ENCODE measurements at regions not wholly inside any gene's neighbourhood (a gene's known extent, or its start where the extent isn't known, plus 50 kb on each side); places are given as distances from the start of the nearest gene placed in this dataset.
"Not testable (repeated sequence)": the region's sequence is repeated elsewhere in the genome, so short reads cannot be mapped to it uniquely, and the experiment has no call there.

- DNase-seq (no peak), ATAC-seq (no peak)
- Mint-ChIP-seq H3K4me3 (no peak overlapping the region), H3K27ac (no peak overlapping the region), H3K27me3 (no peaks in the 10 kb centered on the region), H3K4me1 (no peaks in the 10 kb centered on the region), H3K36me3 (ENCODE audit: low read depth) (no peaks in the 10 kb centered on the region), H3K9me3 (ENCODE audit: low read depth) (peaks cover 1% of the 10 kb centered on the region)
- intact Hi-C loops (cut with DNase I, micrococcal nuclease), result no loop called here
- ChIA-PET CTCF (no interaction called here), POLR2A (no interaction called here)
These were observed 747.4 kb upstream of the ARPP21 start for GRCh38 chr3:34891941-34892340.

- no peak overlapping the region for H3K4me3 Mint-ChIP-seq
- H3K36me3 Mint-ChIP-seq (ENCODE audit: low read depth), result no peaks in the 10 kb centered on the region
- intact Hi-C loops (cut with DNase I, micrococcal nuclease), result no loop called here
- H3K27ac Mint-ChIP-seq, result no peak overlapping the region
- CTCF ChIA-PET, result no interaction called here
- no peaks in the 10 kb centered on the region for H3K9me3 Mint-ChIP-seq (ENCODE audit: low read depth)
- no peaks in the 10 kb centered on the region for H3K4me1 Mint-ChIP-seq
- DNase-seq (no peak), ATAC-seq (no peak)
- POLR2A ChIA-PET, result no interaction called here
- peaks cover 3% of the 10 kb centered on the region for H3K27me3 Mint-ChIP-seq
These were observed 743.5 kb upstream of the ARPP21 start for GRCh38 chr3:34895841-34896240.

- H3K4me3 Mint-ChIP-seq; CTCF ChIA-PET; H3K9me3 Mint-ChIP-seq (ENCODE audit: low read depth); H3K27ac Mint-ChIP-seq; H3K4me1 Mint-ChIP-seq; DNase-seq; H3K27me3 Mint-ChIP-seq; ATAC-seq; H3K36me3 Mint-ChIP-seq (ENCODE audit: low read depth); intact Hi-C loops (cut with DNase I, micrococcal nuclease); POLR2A ChIA-PET: not testable (repeated sequence)
These were observed 729.6 kb upstream of the ARPP21 start for GRCh38 chr3:34909679-34910078.

- DNase-seq (no peak), ATAC-seq (no peak)
- no peak overlapping the region for H3K27ac Mint-ChIP-seq
- no peaks in the 10 kb centered on the region for H3K27me3 Mint-ChIP-seq
- H3K9me3 Mint-ChIP-seq (ENCODE audit: low read depth), result no peaks in the 10 kb centered on the region
- H3K36me3 Mint-ChIP-seq (ENCODE audit: low read depth), result no peaks in the 10 kb centered on the region
- intact Hi-C loops (cut with DNase I, micrococcal nuclease), result no loop called here
- ChIA-PET CTCF (no interaction called here), POLR2A (no interaction called here)
- no peaks in the 10 kb centered on the region for H3K4me1 Mint-ChIP-seq
- no peak overlapping the region for H3K4me3 Mint-ChIP-seq
These were observed 720.3 kb upstream of the ARPP21 start for GRCh38 chr3:34919025-34919424.

GRCh38 chr3:34920806-34921205 lies 718.5 kb upstream of the ARPP21 start:
- ChIA-PET POLR2A (no interaction called here), CTCF (no interaction called here)
- intact Hi-C loops (cut with DNase I, micrococcal nuclease), result no loop called here
- H3K27me3 Mint-ChIP-seq, result no peaks in the 10 kb centered on the region
- no peaks in the 10 kb centered on the region for H3K4me1 Mint-ChIP-seq
- DNase-seq (no peak), ATAC-seq (no peak)
- H3K4me3 Mint-ChIP-seq, result no peak overlapping the region
- no peaks in the 10 kb centered on the region for H3K9me3 Mint-ChIP-seq (ENCODE audit: low read depth)
- no peak overlapping the region for H3K27ac Mint-ChIP-seq
- no peaks in the 10 kb centered on the region for H3K36me3 Mint-ChIP-seq (ENCODE audit: low read depth)

- POLR2A ChIA-PET, result no interaction called here
- H3K27me3 Mint-ChIP-seq, result no peaks in the 10 kb centered on the region
- intact Hi-C loops (cut with DNase I, micrococcal nuclease), result no loop called here
- DNase-seq (no peak), ATAC-seq (no peak)
- no peaks in the 10 kb centered on the region for H3K36me3 Mint-ChIP-seq (ENCODE audit: low read depth)
- H3K27ac Mint-ChIP-seq, result no peak overlapping the region
- CTCF ChIA-PET, result no interaction called here
- no peaks in the 10 kb centered on the region for H3K4me1 Mint-ChIP-seq
- no peaks in the 10 kb centered on the region for H3K9me3 Mint-ChIP-seq (ENCODE audit: low read depth)
- H3K4me3 Mint-ChIP-seq, result no peak overlapping the region
These were observed 714.4 kb upstream of the ARPP21 start for GRCh38 chr3:34924961-34925360.

GRCh38 chr3:34925851-34926250 lies 713.5 kb upstream of the ARPP21 start:
- no peak overlapping the region for H3K27ac Mint-ChIP-seq
- intact Hi-C loops (cut with DNase I, micrococcal nuclease), result no loop called here
- no peaks in the 10 kb centered on the region for H3K4me1 Mint-ChIP-seq
- CTCF ChIA-PET, result no interaction called here
- no peaks in the 10 kb centered on the region for H3K9me3 Mint-ChIP-seq (ENCODE audit: low read depth)
- H3K27me3 Mint-ChIP-seq, result no peaks in the 10 kb centered on the region
- no peak for ATAC-seq
- POLR2A ChIA-PET, result no interaction called here
- DNase-seq, result no peak
- H3K4me3 Mint-ChIP-seq, result no peak overlapping the region
- H3K36me3 Mint-ChIP-seq (ENCODE audit: low read depth), result no peaks in the 10 kb centered on the region

GRCh38 chr3:34929036-34929435 lies 710.3 kb upstream of the ARPP21 start:
- ChIA-PET POLR2A (no interaction called here), CTCF (no interaction called here)
- H3K4me3 Mint-ChIP-seq, result no peak overlapping the region
- no peak for DNase-seq
- ATAC-seq, result no peak
- no peak overlapping the region for H3K27ac Mint-ChIP-seq
- H3K4me1 Mint-ChIP-seq, result no peaks in the 10 kb centered on the region
- no peaks in the 10 kb centered on the region for H3K27me3 Mint-ChIP-seq
- peaks cover 2% of the 10 kb centered on the region for H3K9me3 Mint-ChIP-seq (ENCODE audit: low read depth)
- no peaks in the 10 kb centered on the region for H3K36me3 Mint-ChIP-seq (ENCODE audit: low read depth)
- intact Hi-C loops (cut with DNase I, micrococcal nuclease), result no loop called here

GRCh38 chr3:34934660-34935059 lies 704.7 kb upstream of the ARPP21 start:
- ATAC-seq (no peak), DNase-seq (no peak)
- CTCF ChIA-PET, result no interaction called here
- peaks cover 2% of the 10 kb centered on the region for H3K9me3 Mint-ChIP-seq (ENCODE audit: low read depth)
- POLR2A ChIA-PET, result no interaction called here
- H3K27ac Mint-ChIP-seq, result no peak overlapping the region
- H3K4me3 Mint-ChIP-seq, result no peak overlapping the region
- H3K36me3 Mint-ChIP-seq (ENCODE audit: low read depth), result no peaks in the 10 kb centered on the region
- intact Hi-C loops (cut with DNase I, micrococcal nuclease), result no loop called here
- H3K27me3 Mint-ChIP-seq, result peaks cover 2% of the 10 kb centered on the region
- H3K4me1 Mint-ChIP-seq, result no peaks in the 10 kb centered on the region

- Mint-ChIP-seq H3K27me3 (peaks cover 2% of the 10 kb centered on the region), H3K27ac (no peak overlapping the region), H3K4me3 (no peak overlapping the region), H3K4me1 (no peaks in the 10 kb centered on the region), H3K36me3 (ENCODE audit: low read depth) (no peaks in the 10 kb centered on the region), H3K9me3 (ENCODE audit: low read depth) (no peaks in the 10 kb centered on the region)
- ChIA-PET POLR2A (no interaction called here), CTCF (no interaction called here)
- DNase-seq (no peak), ATAC-seq (no peak)
- intact Hi-C loops (cut with DNase I, micrococcal nuclease), result no loop called here
These were observed 700.5 kb upstream of the ARPP21 start for GRCh38 chr3:34938784-34939183.

- Mint-ChIP-seq H3K27me3 (peaks cover 2% of the 10 kb centered on the region), H3K4me3 (no peak overlapping the region), H3K27ac (no peak overlapping the region), H3K9me3 (ENCODE audit: low read depth) (no peaks in the 10 kb centered on the region), H3K36me3 (ENCODE audit: low read depth) (no peaks in the 10 kb centered on the region), H3K4me1 (no peaks in the 10 kb centered on the region)
- ChIA-PET POLR2A (no interaction called here), CTCF (interaction anchor here (0.6 kb wide), 1 partner anchor 1005 kb away, joined by 4 read pairs; no protein-coding TSS in a partner anchor)
- DNase-seq, result no peak
- intact Hi-C loops (cut with DNase I, micrococcal nuclease), result no loop called here
- no peak for ATAC-seq
These were observed 697.1 kb upstream of the ARPP21 start for GRCh38 chr3:34942256-34942655.

- CTCF ChIA-PET, result interaction anchor here (0.5 kb wide), 1 partner anchor 47 kb away, joined by 3 read pairs; no protein-coding TSS in a partner anchor
- Mint-ChIP-seq H3K36me3 (ENCODE audit: low read depth) (no peaks in the 10 kb centered on the region), H3K9me3 (ENCODE audit: low read depth) (peaks cover 2% of the 10 kb centered on the region), H3K27me3 (peaks cover 4% of the 10 kb centered on the region), H3K27ac (no peak overlapping the region), H3K4me3 (no peak overlapping the region), H3K4me1 (no peaks in the 10 kb centered on the region)
- intact Hi-C loops (cut with DNase I, micrococcal nuclease), result no loop called here
- POLR2A ChIA-PET, result no interaction called here
- ATAC-seq (no peak), DNase-seq (no peak)
These were observed 691.5 kb upstream of the ARPP21 start for GRCh38 chr3:34947834-34948233.

- intact Hi-C loops (cut with DNase I, micrococcal nuclease), result no loop called here
- no peak overlapping the region for H3K4me3 Mint-ChIP-seq
- ATAC-seq (no peak), DNase-seq (no peak)
- POLR2A ChIA-PET, result no interaction called here
- CTCF ChIA-PET, result no interaction called here
- no peaks in the 10 kb centered on the region for H3K36me3 Mint-ChIP-seq (ENCODE audit: low read depth)
- H3K27me3 Mint-ChIP-seq, result peaks cover 4% of the 10 kb centered on the region
- peaks cover 2% of the 10 kb centered on the region for H3K9me3 Mint-ChIP-seq (ENCODE audit: low read depth)
- H3K4me1 Mint-ChIP-seq, result no peaks in the 10 kb centered on the region
- no peak overlapping the region for H3K27ac Mint-ChIP-seq
These were observed 690.8 kb upstream of the ARPP21 start for GRCh38 chr3:34948517-34948916.
